GM10248 (cell line): ENCODE measurements at regions not wholly inside any gene's neighbourhood (a gene's known extent, or its start where the extent isn't known, plus 50 kb on each side); places are given as distances from the start of the nearest gene placed in this dataset.

Experiments
- CTCF ChIA-PET: fragments of 300-600 bp; sonication (Branson Sonifier 250); formaldehyde crosslinking; extraction: SDS; loops from one replicate; lab custom pipeline; 2021; ENCODE audit warnings: antibody characterized with exemption; lab: Yijun Ruan, JAX
- POLR2A ChIA-PET: fragments of 350-650 bp; sonication (Branson Sonifier 250); formaldehyde crosslinking; extraction: SDS; loops from one replicate; lab custom pipeline; 2020; ENCODE audit warnings: antibody characterized with exemption; lab: Yijun Ruan, JAX
- DNase-seq: peaks from one replicate; pipeline ENCODE4 v3.0.0; 2012; ENCODE audit errors: extremely low spot score
- CTCF ChIP-seq: IDR thresholded peaks from 2 replicates; pipeline ENCODE4 v1.5.1; 2012; ENCODE audit warnings: mild to moderate bottlenecking, low read depth; ENCODE audit errors: extremely low read depth, missing control alignments, control extremely low read depth

- no peak for TF ChIP-seq CTCF
- ChIA-PET POLR2A (no interaction called here), CTCF (interaction anchor here (1.1 kb wide), 1 partner anchor 10 kb away, joined by 3 read pairs; no protein-coding TSS in a partner anchor)
- DNase-seq, result no peak
Observed at GRCh38 chr2:53188851-53189510, 578.6 kb upstream of the CHAC2 start.

GRCh38 chr2:53183581-53183980 is 584.0 kb upstream of the CHAC2 start:
- DNase-seq, result no peak
- no peak for TF ChIP-seq CTCF
- ChIA-PET CTCF (no interaction called here), POLR2A (no interaction called here)

- CTCF ChIA-PET, result no interaction called here
Observed at GRCh38 chr2:53182601-53183000, 585.0 kb upstream of the CHAC2 start.

GRCh38 chr2:53181759-53182158 is 585.8 kb upstream of the CHAC2 start:
- POLR2A ChIA-PET, result no interaction called here
- no peak for DNase-seq
- TF ChIP-seq CTCF, result no peak
- CTCF ChIA-PET, result no interaction called here

More at GRCh38 chr2:53182601-53183000, 585.0 kb upstream of the CHAC2 start:
- no peak for DNase-seq
- TF ChIP-seq CTCF, result no peak
- POLR2A ChIA-PET, result no interaction called here

GRCh38 chr2:53177327-53177726 is 590.3 kb upstream of the CHAC2 start:
- ChIA-PET POLR2A (no interaction called here), CTCF (no interaction called here)
- no peak for DNase-seq
- no peak for TF ChIP-seq CTCF

GRCh38 chr2:53174539-53174938 is 593.1 kb upstream of the CHAC2 start:
- DNase-seq, result no peak
- ChIA-PET POLR2A (no interaction called here), CTCF (interaction anchor here (1.1 kb wide), 1 partner anchor 39 kb away, joined by 3 read pairs; no protein-coding TSS in a partner anchor)
- TF ChIP-seq CTCF, result no peak
